IMR-90 (cell line): ENCODE measurements at regions not wholly inside any gene's neighbourhood (a gene's known extent, or its start where the extent isn't known, plus 50 kb on each side); places are given as distances from the start of the nearest gene placed in this dataset.

Source experiments
- ATAC-seq: fragments of 200-7000 bp; cut with Tn5 transposase; 2 replicates; pipeline ENCODE4 v1.9.1; 2020; ENCODE audit warnings: low read depth, mild to moderate bottlenecking, moderate library complexity
- BruUV-seq: library from RNA; stranded (reverse); fragments of 400-500 nt; replicated peaks from 2 replicates; lab custom pipeline; 2021; lab: Mats Ljungman, UMichigan
- CTCF ChIA-PET: fragments of 300-600 bp; formaldehyde crosslinking; extraction: SDS; loops from one replicate; lab custom pipeline; 2021; ENCODE audit warnings: antibody characterized with exemption; lab: Yijun Ruan, JAX
- POLR2A ChIA-PET: fragments of 300-600 bp; sonication (Branson Sonifier 250); formaldehyde crosslinking; loops from one replicate; lab custom pipeline; 2022; ENCODE audit warnings: antibody characterized with exemption; ENCODE audit not compliant: unreplicated experiment; lab: Charles Lee
- DNase-seq: peaks from one replicate; pipeline ENCODE4 v3.0.0; 2013
- H2AFZ ChIP-seq: replicated peaks from 2 replicates; pipeline ENCODE3; 2013; ENCODE audit warnings: low read length, mild to moderate bottlenecking; ENCODE audit not compliant: poor library complexity
- H2AK5ac ChIP-seq: 2 replicates; pipeline ENCODE4 v1.6.1; 2013; ENCODE audit warnings: low read depth, low read length, inconsistent platforms
- H2AK9ac ChIP-seq: replicated peaks from 2 replicates; pipeline ENCODE3; 2013; ENCODE audit warnings: mild to moderate bottlenecking, low read depth, low read length, moderate library complexity; ENCODE audit not compliant: poor library complexity
- H2BK120ac ChIP-seq: 2 replicates; pipeline ENCODE4 v1.6.1; 2013; ENCODE audit warnings: low read depth, low read length, inconsistent platforms
- H2BK15ac ChIP-seq: 3 replicates; pipeline ENCODE4 v1.6.1; 2013; ENCODE audit warnings: low read depth, low read length, inconsistent platforms
- H2BK20ac ChIP-seq: 2 replicates; pipeline ENCODE4 v1.6.1; 2013; ENCODE audit warnings: low read depth, mild to moderate bottlenecking, inconsistent platforms, low read length, moderate library complexity
- H2BK5ac ChIP-seq: 2 replicates; pipeline ENCODE4 v1.6.1; 2013; ENCODE audit warnings: mild to moderate bottlenecking, low read depth, low read length, inconsistent platforms; ENCODE audit not compliant: poor library complexity, severe bottlenecking
- H3K14ac ChIP-seq: replicated peaks from 2 replicates; pipeline ENCODE4 v1.6.1; 2013; ENCODE audit warnings: low read depth, low read length, inconsistent platforms
- H3K18ac ChIP-seq: 2 replicates; pipeline ENCODE4 v1.6.1; 2013; ENCODE audit warnings: low read depth, low read length, control low read depth
- H3K23ac ChIP-seq: 2 replicates; pipeline ENCODE4 v1.6.1; 2013; ENCODE audit warnings: low read depth, low read length, inconsistent platforms
- H3K27ac ChIP-seq: 2 replicates; pipeline ENCODE4 v1.5.1; 2013; ENCODE audit warnings: mild to moderate bottlenecking, control low read depth, low read length; ENCODE audit not compliant: insufficient read depth
- H3K27me3 ChIP-seq: 2 replicates; pipeline ENCODE4 v1.6.1; 2013; ENCODE audit warnings: low read length; ENCODE audit not compliant: control insufficient read depth, insufficient read depth
- H3K36me3 ChIP-seq: 2 replicates; pipeline ENCODE4 v1.6.1; 2013; ENCODE audit warnings: low read length, mixed read lengths; ENCODE audit not compliant: control insufficient read depth, insufficient read depth
- H3K4ac ChIP-seq: 2 replicates; pipeline ENCODE4 v1.6.1; 2013; ENCODE audit warnings: low read depth, low read length, inconsistent platforms
- H3K4me1 ChIP-seq: 2 replicates; pipeline ENCODE4 v1.6.1; 2013; ENCODE audit warnings: low read length, mixed read lengths; ENCODE audit not compliant: control insufficient read depth, insufficient read depth
- H3K4me2 ChIP-seq: 2 replicates; pipeline ENCODE4 v1.6.1; 2013; ENCODE audit warnings: low read depth, mild to moderate bottlenecking, control low read depth, low read length, moderate library complexity
- H3K4me3 ChIP-seq: 2 replicates; pipeline ENCODE4 v1.5.1; 2013; ENCODE audit warnings: low read depth, mild to moderate bottlenecking, control low read depth, low read length, moderate library complexity; ENCODE audit not compliant: insufficient read depth
- H3K56ac ChIP-seq: 2 replicates; pipeline ENCODE4 v1.6.1; 2013; ENCODE audit warnings: low read length, inconsistent platforms; ENCODE audit not compliant: insufficient read depth; ENCODE audit errors: extremely low read depth
- H3K79me1 ChIP-seq, 2 experiments: 2 replicates each; pipeline ENCODE4 v1.6.1; 2013; ENCODE audit warnings: low read length in 2 of 2, inconsistent platforms in 1 of 2, low read depth in 1 of 2
- H3K9ac ChIP-seq: 2 replicates; pipeline ENCODE4 v1.6.1; 2013; ENCODE audit warnings: low read depth, low read length, control low read depth
- H3K9me1 ChIP-seq: 2 replicates; pipeline ENCODE4 v1.6.1; 2013; ENCODE audit warnings: low read length, inconsistent platforms; ENCODE audit not compliant: insufficient read depth
- H3K9me3 ChIP-seq: 2 replicates; pipeline ENCODE4 v1.6.1; 2013; ENCODE audit warnings: low read length; ENCODE audit not compliant: control insufficient read depth, insufficient read depth
- H4K20me1 ChIP-seq: 2 replicates; pipeline ENCODE4 v1.6.1; 2013; ENCODE audit warnings: low read length, inconsistent platforms; ENCODE audit not compliant: insufficient read depth
- H4K5ac ChIP-seq: 2 replicates; pipeline ENCODE4 v1.6.1; 2013; ENCODE audit warnings: mild to moderate bottlenecking, low read depth, low read length, control low read depth
- H4K8ac ChIP-seq, 2 experiments: 2 replicates each; pipeline ENCODE4 v1.6.1; 2013; ENCODE audit warnings: low read depth in 2 of 2, low read length in 2 of 2, control low read depth in 1 of 2, inconsistent platforms in 1 of 2
- H4K91ac ChIP-seq: 2 replicates; pipeline ENCODE4 v1.6.1; 2013; ENCODE audit warnings: low read depth, low read length, inconsistent platforms; ENCODE audit not compliant: insufficient read depth
- BHLHE40 ChIP-seq: fragments of 150-350 bp; IDR thresholded peaks from 2 replicates; pipeline ENCODE4 v1.6.1; 2016; ENCODE audit warnings: mild to moderate bottlenecking, low read depth, low read length
- CEBPB ChIP-seq: IDR thresholded peaks from 2 replicates; pipeline ENCODE4 v1.6.1; 2012; ENCODE audit warnings: low read depth, low read length, improper control_type of control experiment
- CHD1 ChIP-seq: IDR thresholded peaks from 2 replicates; pipeline ENCODE4 v1.6.1; 2012; ENCODE audit warnings: low read depth, low read length, improper control_type of control experiment
- FOS ChIP-seq: fragments of 150-350 bp; IDR thresholded peaks from 2 replicates; pipeline ENCODE4 v1.6.1; 2016; ENCODE audit warnings: low read depth, low read length
- MAFK ChIP-seq: IDR thresholded peaks from 2 replicates; pipeline ENCODE4 v1.6.1; 2012; ENCODE audit warnings: low read depth, low read length, improper control_type of control experiment
- MAZ ChIP-seq: IDR thresholded peaks from 2 replicates; pipeline ENCODE4 v1.6.1; 2012; ENCODE audit warnings: low read depth, mild to moderate bottlenecking, low read length, improper control_type of control experiment, moderate library complexity, borderline replicate concordance
- MXI1 ChIP-seq: IDR thresholded peaks from 2 replicates; pipeline ENCODE4 v1.6.1; 2012; ENCODE audit warnings: low read depth, mild to moderate bottlenecking, low read length, moderate library complexity, borderline replicate concordance
- NFE2L2 ChIP-seq: fragments of 150-350 bp; IDR thresholded peaks from 2 replicates; pipeline ENCODE4 v1.6.1; 2016; ENCODE audit warnings: low read depth, mild to moderate bottlenecking, low read length
- POLR2A ChIP-seq: IDR thresholded peaks from 2 replicates; pipeline ENCODE4 v1.6.1; 2012; ENCODE audit warnings: mild to moderate bottlenecking, low read depth, low read length
- RAD21 ChIP-seq: IDR thresholded peaks from 2 replicates; pipeline ENCODE4 v1.6.1; 2012; ENCODE audit warnings: low read length, improper control_type of control experiment
- RCOR1 ChIP-seq: IDR thresholded peaks from 2 replicates; pipeline ENCODE4 v1.6.1; 2012; ENCODE audit warnings: mild to moderate bottlenecking, low read length, improper control_type of control experiment; ENCODE audit not compliant: insufficient replicate concordance
- RFX5 ChIP-seq: IDR thresholded peaks from 2 replicates; pipeline ENCODE4 v1.8.0; 2012; ENCODE audit warnings: low read depth, mild to moderate bottlenecking, low read length, moderate library complexity
- SMC3 ChIP-seq: fragments of 150-350 bp; IDR thresholded peaks from 2 replicates; pipeline ENCODE4 v1.6.1; 2016; ENCODE audit warnings: low read depth, mild to moderate bottlenecking, antibody characterized with exemption, low read length, moderate library complexity
- WGBS, 2 experiments: methylation state at CpG; one replicate each; pipeline versions ENCODE4 v1.1.5 to v1.1.7; 2013; ENCODE audit warnings: missing lambda C conversion rate in 2 of 2; ENCODE audit not compliant: insufficient read length in 1 of 2; ENCODE audit errors: extremely low coverage in 2 of 2; 5-methylcytosine and 5-hydroxymethylcytosine counted together
- dilution Hi-C: fragments of 300-500 bp; cut with HindIII; formaldehyde crosslinking; loops from one replicate; pipeline ENCODE4 v1.14.3; 2018; ENCODE audit warnings: low sequenced_read_pairs; ENCODE audit not compliant: unreplicated experiment
- in situ Hi-C: fragments of 300-500 bp; cut with MboI; formaldehyde crosslinking; loops from 3 replicates; pipeline ENCODE4 v1.14.3; 2019; ENCODE audit warnings: low sequenced_read_pairs, inconsistent platforms, mixed read lengths
- intact Hi-C: fragments of 100-400 bp; cut with micrococcal nuclease; formaldehyde crosslinking; loops from 2 replicates; pipeline ENCODE4 v1.10.0; 2022
- TF ChIP-seq, protein P1 (sequence below): conservative IDR thresholded peaks from 2 replicates; pipeline ENCODE4 v1.5.1; 2012; ENCODE audit warnings: mild to moderate bottlenecking, low read depth, low read length, improper control_type of control experiment
- TF ChIP-seq, protein P2 (sequence below): fragments of 150-350 bp; IDR thresholded peaks from 2 replicates; pipeline ENCODE4 v1.6.1; 2016; ENCODE audit warnings: low read depth, mild to moderate bottlenecking, low read length, moderate library complexity, borderline replicate concordance
- TF ChIP-seq, protein P3 (sequence below): fragments of 150-350 bp; IDR thresholded peaks from 2 replicates; pipeline ENCODE4 v1.6.1; 2017; ENCODE audit warnings: mild to moderate bottlenecking, antibody characterized with exemption, low read length, low read depth

DNA sequence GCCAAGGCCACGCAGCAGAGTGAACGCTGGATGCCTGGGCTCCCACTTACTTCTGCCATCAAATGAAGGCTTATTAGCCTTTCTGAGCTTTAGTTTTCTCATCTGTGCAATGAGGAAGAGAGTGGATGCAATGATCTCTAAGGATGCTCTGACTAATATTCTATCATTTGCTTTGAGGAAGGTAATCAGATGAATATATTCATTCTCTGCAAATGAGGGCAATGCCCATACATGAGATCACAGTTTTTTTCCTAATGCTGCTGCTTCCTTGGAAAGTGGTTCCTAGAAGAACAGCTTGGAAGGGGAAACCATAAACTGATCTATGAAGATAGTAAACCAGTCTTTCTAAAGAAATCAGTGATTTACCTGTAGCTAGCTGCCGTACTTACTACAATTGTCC lies 152.4 kb downstream of the NSG2 start:
- Histone ChIP-seq H3K9ac (no peak overlapping the region), H2BK120ac (no peak overlapping the region), H2BK15ac (no peak overlapping the region), H3K18ac (no peak overlapping the region), H3K9me1 (no peaks in the 10 kb centered on the region), H4K20me1 (no peaks in the 10 kb centered on the region), H3K9me3 (peaks cover 13% of the 10 kb centered on the region), H4K91ac (no peak overlapping the region), H3K27ac (no peak overlapping the region), H3K4me1 (no peaks in the 10 kb centered on the region), H3K27me3 (no peaks in the 10 kb centered on the region), H2AFZ (no peak overlapping the region), H2BK20ac (no peak overlapping the region), H3K14ac (no peak overlapping the region), H3K4ac (no peak overlapping the region), H3K79me1 (no peaks in the 10 kb centered on the region), H3K36me3 (no peaks in the 10 kb centered on the region), H3K56ac (no peak overlapping the region), H2BK5ac (no peak overlapping the region), H4K5ac (no peak overlapping the region), H3K4me2 (no peak overlapping the region), H2AK9ac (no peak overlapping the region), H4K8ac (no peak overlapping the region), H3K4me3 (no peak overlapping the region), H3K23ac (no peak overlapping the region), H2AK5ac (no peak overlapping the region)
- WGBS, 2 experiments, result no CpG with 5 or more reads among the region's 3 CpGs
- ChIA-PET CTCF (interaction anchor here (0.5 kb wide), 1 partner anchor 40 kb away, joined by 7 read pairs; no protein-coding TSS in a partner anchor), POLR2A (no interaction called here)
- TF ChIP-seq, protein P1, sequence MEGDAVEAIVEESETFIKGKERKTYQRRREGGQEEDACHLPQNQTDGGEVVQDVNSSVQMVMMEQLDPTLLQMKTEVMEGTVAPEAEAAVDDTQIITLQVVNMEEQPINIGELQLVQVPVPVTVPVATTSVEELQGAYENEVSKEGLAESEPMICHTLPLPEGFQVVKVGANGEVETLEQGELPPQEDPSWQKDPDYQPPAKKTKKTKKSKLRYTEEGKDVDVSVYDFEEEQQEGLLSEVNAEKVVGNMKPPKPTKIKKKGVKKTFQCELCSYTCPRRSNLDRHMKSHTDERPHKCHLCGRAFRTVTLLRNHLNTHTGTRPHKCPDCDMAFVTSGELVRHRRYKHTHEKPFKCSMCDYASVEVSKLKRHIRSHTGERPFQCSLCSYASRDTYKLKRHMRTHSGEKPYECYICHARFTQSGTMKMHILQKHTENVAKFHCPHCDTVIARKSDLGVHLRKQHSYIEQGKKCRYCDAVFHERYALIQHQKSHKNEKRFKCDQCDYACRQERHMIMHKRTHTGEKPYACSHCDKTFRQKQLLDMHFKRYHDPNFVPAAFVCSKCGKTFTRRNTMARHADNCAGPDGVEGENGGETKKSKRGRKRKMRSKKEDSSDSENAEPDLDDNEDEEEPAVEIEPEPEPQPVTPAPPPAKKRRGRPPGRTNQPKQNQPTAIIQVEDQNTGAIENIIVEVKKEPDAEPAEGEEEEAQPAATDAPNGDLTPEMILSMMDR, result no peak
- TF ChIP-seq MAFK (no peak), RAD21 (no peak), CHD1 (no peak), RCOR1 (no peak), SMC3 (no peak), NFE2L2 (no peak), POLR2A (no peak), FOS (no peak), MAZ (no peak), RFX5 (no peak), CEBPB (no peak), BHLHE40 (no peak), MXI1 (no peak)
- TF ChIP-seq, protein P2, sequence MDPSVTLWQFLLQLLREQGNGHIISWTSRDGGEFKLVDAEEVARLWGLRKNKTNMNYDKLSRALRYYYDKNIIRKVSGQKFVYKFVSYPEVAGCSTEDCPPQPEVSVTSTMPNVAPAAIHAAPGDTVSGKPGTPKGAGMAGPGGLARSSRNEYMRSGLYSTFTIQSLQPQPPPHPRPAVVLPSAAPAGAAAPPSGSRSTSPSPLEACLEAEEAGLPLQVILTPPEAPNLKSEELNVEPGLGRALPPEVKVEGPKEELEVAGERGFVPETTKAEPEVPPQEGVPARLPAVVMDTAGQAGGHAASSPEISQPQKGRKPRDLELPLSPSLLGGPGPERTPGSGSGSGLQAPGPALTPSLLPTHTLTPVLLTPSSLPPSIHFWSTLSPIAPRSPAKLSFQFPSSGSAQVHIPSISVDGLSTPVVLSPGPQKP, result no peak
- TF ChIP-seq, protein P3, sequence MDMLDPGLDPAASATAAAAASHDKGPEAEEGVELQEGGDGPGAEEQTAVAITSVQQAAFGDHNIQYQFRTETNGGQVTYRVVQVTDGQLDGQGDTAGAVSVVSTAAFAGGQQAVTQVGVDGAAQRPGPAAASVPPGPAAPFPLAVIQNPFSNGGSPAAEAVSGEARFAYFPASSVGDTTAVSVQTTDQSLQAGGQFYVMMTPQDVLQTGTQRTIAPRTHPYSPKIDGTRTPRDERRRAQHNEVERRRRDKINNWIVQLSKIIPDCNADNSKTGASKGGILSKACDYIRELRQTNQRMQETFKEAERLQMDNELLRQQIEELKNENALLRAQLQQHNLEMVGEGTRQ, result no peak
- dilution Hi-C loops (no loop called here), in situ Hi-C loops (no loop called here), intact Hi-C loops (no loop called here)
- DNase-seq (no peak), ATAC-seq (no peak)
- BruUV-seq, result no TSS peak
